CD14-positive monocyte (primary cell): ENCODE measurements at regions not wholly inside any gene's neighbourhood (a gene's known extent, or its start where the extent isn't known, plus 50 kb on each side); places are given as distances from the start of the nearest gene placed in this dataset.

Experiments used
- DNase-seq, 3 donors: peaks; one replicate each; pipeline ENCODE4 v3.0.0-alpha.2; 2011 to 2022
- H2AFZ ChIP-seq: 2 replicates; pipeline ENCODE4 v1.6.0; 2012; ENCODE audit warnings: mild to moderate bottlenecking, low read depth, low read length, inconsistent platforms; ENCODE audit not compliant: insufficient read depth, poor library complexity, severe bottlenecking
- H3K27ac ChIP-seq, 2 donors: 1 replicate in 1 of 2; 2 replicates in 1 of 2; pipeline ENCODE4 v1.5.1; 2012 to 2013; ENCODE audit warnings: low read length in 2 of 2, control low read depth in 1 of 2, inconsistent platforms in 1 of 2, low read depth in 1 of 2, mild to moderate bottlenecking in 1 of 2
- H3K27me3 ChIP-seq, 2 donors: one replicate each; pipeline versions ENCODE4 v1.6.0 to v1.6.1; 2011 to 2013; ENCODE audit warnings: low read length in 2 of 2; ENCODE audit not compliant: control insufficient read depth in 2 of 2, insufficient read depth in 2 of 2
- H3K36me3 ChIP-seq, 2 donors: replicated peaks in 1 of 2; 1 replicate in 1 of 2; 2 replicates in 1 of 2; pipeline versions ENCODE4 v1.5.1 to v1.6.1; 2012 to 2013; ENCODE audit warnings: low read length in 2 of 2, control low read depth in 1 of 2, inconsistent platforms in 1 of 2, mild to moderate bottlenecking in 1 of 2; ENCODE audit not compliant: insufficient read depth in 2 of 2, control insufficient read depth in 1 of 2
- H3K4me1 ChIP-seq, 2 donors: 1 replicate in 1 of 2; 2 replicates in 1 of 2; pipeline versions ENCODE4 v1.5.1 to v1.6.1; 2012 to 2013; ENCODE audit warnings: low read length in 2 of 2, control low read depth in 1 of 2, inconsistent platforms in 1 of 2, mild to moderate bottlenecking in 1 of 2, moderate library complexity in 1 of 2; ENCODE audit not compliant: insufficient read depth in 2 of 2, control insufficient read depth in 1 of 2
- H3K4me2 ChIP-seq: replicated peaks from 2 replicates; pipeline ENCODE3; 2012; ENCODE audit warnings: low read length, moderate library complexity, mild to moderate bottlenecking; ENCODE audit not compliant: poor library complexity, severe bottlenecking; ENCODE audit errors: extremely low read depth
- H3K4me3 ChIP-seq, 3 experiments: fragments of 200-600 bp in 1 of 3; sonication (generic) in 1 of 3; replicated peaks in 1 of 3; 1 replicate in 2 of 3; 2 replicates in 1 of 3; pipeline ENCODE4 v1.5.1; 2011 to 2013; ENCODE audit warnings: low read length in 3 of 3, mild to moderate bottlenecking in 3 of 3, control low read depth in 2 of 3, low read depth in 2 of 3, inconsistent platforms in 1 of 3, moderate library complexity in 1 of 3
- H3K79me2 ChIP-seq: 2 replicates; pipeline ENCODE4 v1.6.0; 2012; ENCODE audit warnings: mild to moderate bottlenecking, control low read depth, inconsistent platforms, low read length, moderate library complexity; ENCODE audit not compliant: insufficient read depth
- H3K9ac ChIP-seq: 2 replicates; pipeline ENCODE4 v1.6.0; 2017; ENCODE audit warnings: low read length, mild to moderate bottlenecking; ENCODE audit not compliant: insufficient read depth, poor library complexity, severe bottlenecking
- H3K9me3 ChIP-seq, 2 donors: replicated peaks in 1 of 2; 1 replicate in 1 of 2; 2 replicates in 1 of 2; pipeline versions ENCODE4 v1.5.1 to v1.6.1; 2012 to 2013; ENCODE audit warnings: low read length in 2 of 2, control low read depth in 1 of 2; ENCODE audit not compliant: control insufficient read depth in 1 of 2, insufficient read depth in 1 of 2
- H4K20me1 ChIP-seq: 2 replicates; pipeline ENCODE4 v1.6.0; 2012; ENCODE audit warnings: mild to moderate bottlenecking, low read length, control low read depth, moderate library complexity; ENCODE audit not compliant: insufficient read depth
- H3K27ac Mint-ChIP-seq, 7 donors: one replicate each; pipeline ENCODE4 v1.8.0; 2020; ENCODE audit warnings: mild to moderate bottlenecking in 7 of 7, mixed read lengths in 7 of 7, moderate library complexity in 6 of 7, inconsistent platforms in 2 of 7
- H3K27me3 Mint-ChIP-seq, 3 donors: one replicate each; pipeline ENCODE4 v1.8.0; 2021 to 2022; ENCODE audit warnings: low read depth in 3 of 3, mild to moderate bottlenecking in 3 of 3, mixed read lengths in 3 of 3, moderate library complexity in 3 of 3, inconsistent platforms in 1 of 3
- H3K36me3 Mint-ChIP-seq, 2 donors: one replicate each; pipeline ENCODE4 v1.8.0; 2020; ENCODE audit warnings: mixed read lengths in 2 of 2, inconsistent platforms in 1 of 2, mild to moderate bottlenecking in 1 of 2
- H3K4me1 Mint-ChIP-seq: one replicate; pipeline ENCODE4 v1.8.0; 2020; ENCODE audit warnings: mild to moderate bottlenecking, mixed read lengths
- H3K4me3 Mint-ChIP-seq, 2 donors: one replicate each; pipeline ENCODE4 v1.8.0; 2020; ENCODE audit warnings: mild to moderate bottlenecking in 2 of 2, mixed read lengths in 2 of 2, moderate library complexity in 1 of 2
- H3K9me3 Mint-ChIP-seq, 7 donors: one replicate each; pipeline ENCODE4 v1.8.0; 2020 to 2022; ENCODE audit warnings: mixed read lengths in 7 of 7, mild to moderate bottlenecking in 6 of 7, moderate library complexity in 6 of 7, inconsistent platforms in 2 of 7
- CTCF ChIP-seq: fragments of 200-600 bp; IDR thresholded peaks from one replicate; pipeline ENCODE4 v1.8.0; 2022; ENCODE audit warnings: antibody characterized with exemption, mild to moderate bottlenecking
- WGBS: methylation state at CpG from one replicate; pipeline ENCODE4 v1.1.5; 2013; ENCODE audit warnings: missing lambda C conversion rate; ENCODE audit not compliant: insufficient coverage; 5-methylcytosine and 5-hydroxymethylcytosine counted together
- intact Hi-C, 2 donors: fragments of 100-400 bp; cut with micrococcal nuclease; formaldehyde crosslinking; loops; one replicate each; pipeline versions ENCODE4 v1.15.0 to v1.15.1; 2023

- no CpG with 5 or more reads among the region's 1 CpG for WGBS
- Histone ChIP-seq H3K27ac (no peak overlapping the region), H3K36me3 (no peaks in the 10 kb centered on the region), H4K20me1 (no peaks in the 10 kb centered on the region), H3K27me3 (no peaks in the 10 kb centered on the region), H3K79me2 (no peaks in the 10 kb centered on the region), H3K4me1 (no peaks in the 10 kb centered on the region), H3K9ac (no peak overlapping the region), H3K4me3 (no peak overlapping the region), H2AFZ (no peak overlapping the region), H3K9me3 (peaks cover 0 to 8% of the 10 kb centered on the region in 2 donors), H3K4me2 (no peak overlapping the region)
- Mint-ChIP-seq H3K4me1 (no peaks in the 10 kb centered on the region), H3K9me3 (peaks cover 2 to 18% (median 5%) of the 10 kb centered on the region in 7 donors), H3K27ac (no peak overlapping the region), H3K27me3 (no peaks in the 10 kb centered on the region), H3K36me3 (no peaks in the 10 kb centered on the region), H3K4me3 (no peak overlapping the region)
- no peak for DNase-seq
- intact Hi-C loops: no loop called here
- no peak for TF ChIP-seq CTCF
These were observed 691.8 kb upstream of the CHAC2 start for GRCh38 chr2:53075760-53076159.

- no peak overlapping the region for H2AFZ ChIP-seq
- no peaks in the 10 kb centered on the region for H3K79me2 ChIP-seq
- H3K36me3 ChIP-seq: no peaks in the 10 kb centered on the region
- no peak overlapping the region for H3K9ac ChIP-seq
- no peak overlapping the region for H3K4me3 ChIP-seq
- WGBS: 70% methylated on average over 2 of the region's 2 CpGs
- H3K4me3 Mint-ChIP-seq: no peak overlapping the region
- TF ChIP-seq CTCF: no peak
- no peak overlapping the region for H3K27ac ChIP-seq
- H3K27ac Mint-ChIP-seq: no peak overlapping the region
- no peaks in the 10 kb centered on the region for H3K27me3 ChIP-seq
- no peaks in the 10 kb centered on the region for H3K4me1 ChIP-seq
- H3K4me1 Mint-ChIP-seq: no peaks in the 10 kb centered on the region
- no peak overlapping the region for H3K4me2 ChIP-seq
- intact Hi-C loops: no loop called here
- DNase-seq: no peak
- H3K27me3 Mint-ChIP-seq: no peaks in the 10 kb centered on the region
- no peaks in the 10 kb centered on the region for H4K20me1 ChIP-seq
- H3K9me3 ChIP-seq: no peaks in the 10 kb centered on the region
- H3K9me3 Mint-ChIP-seq: peaks cover 0 to 7% (median 2%) of the 10 kb centered on the region in 7 donors
- H3K36me3 Mint-ChIP-seq: no peaks in the 10 kb centered on the region
These were observed 700.1 kb upstream of the CHAC2 start for GRCh38 chr2:53067533-53067932.
